Endodermal cell (in vitro differentiated cells): ENCODE measurements at regions not wholly inside any gene's neighbourhood (a gene's known extent, or its start where the extent isn't known, plus 50 kb on each side); places are given as distances from the start of the nearest gene placed in this dataset.

Experiments
- DNase-seq: peaks from one replicate; pipeline ENCODE4 v3.0.0-alpha.2; 2017
- H3K27ac ChIP-seq: 2 replicates; pipeline ENCODE4 v1.5.1; 2013; ENCODE audit warnings: mild to moderate bottlenecking, low read depth, low read length, moderate library complexity
- H3K27me3 ChIP-seq: 2 replicates; pipeline ENCODE4 v1.6.1; 2013; ENCODE audit warnings: mild to moderate bottlenecking, low read length, moderate library complexity; ENCODE audit not compliant: insufficient read depth, control insufficient read depth, poor library complexity, severe bottlenecking
- H3K36me3 ChIP-seq: 2 replicates; pipeline ENCODE4 v1.7.0; 2013; ENCODE audit warnings: mild to moderate bottlenecking, low read length, moderate library complexity; ENCODE audit not compliant: control insufficient read depth, insufficient read depth
- H3K4me1 ChIP-seq: one replicate; pipeline ENCODE4 v1.7.0; 2013; ENCODE audit warnings: low read length; ENCODE audit not compliant: control insufficient read depth, insufficient read depth
- H3K4me3 ChIP-seq: 2 replicates; pipeline ENCODE4 v1.5.1; 2013; ENCODE audit warnings: mild to moderate bottlenecking, low read length, moderate library complexity
- H3K9ac ChIP-seq: 2 replicates; pipeline ENCODE4 v1.6.1; 2013; ENCODE audit warnings: mild to moderate bottlenecking, low read length, moderate library complexity; ENCODE audit not compliant: poor library complexity, severe bottlenecking; ENCODE audit errors: extremely low read depth
- H3K9me3 ChIP-seq: 2 replicates; pipeline ENCODE4 v1.6.1; 2013; ENCODE audit warnings: mild to moderate bottlenecking, low read length, moderate library complexity; ENCODE audit not compliant: control insufficient read depth
- H3K27ac Mint-ChIP-seq: 2 replicates; pipeline ENCODE4 v1.8.0; 2020; ENCODE audit warnings: mixed read lengths
- H3K27me3 Mint-ChIP-seq: 2 replicates; pipeline ENCODE4 v1.8.0; 2021; ENCODE audit warnings: mild to moderate bottlenecking, mixed read lengths; ENCODE audit not compliant: insufficient read depth
- H3K36me3 Mint-ChIP-seq: 2 replicates; pipeline ENCODE4 v1.8.0; 2020; ENCODE audit warnings: low read depth, mixed read lengths
- H3K4me1 Mint-ChIP-seq: 2 replicates; pipeline ENCODE4 v1.8.0; 2020; ENCODE audit warnings: mixed read lengths
- H3K4me3 Mint-ChIP-seq: 2 replicates; pipeline ENCODE4 v1.8.0; 2020; ENCODE audit warnings: mild to moderate bottlenecking, moderate library complexity, mixed read lengths
- H3K9me3 Mint-ChIP-seq: 2 replicates; pipeline ENCODE4 v1.8.0; 2020; ENCODE audit warnings: mild to moderate bottlenecking, mixed read lengths
- CTCF ChIP-seq: fragments of 200-600 bp; sonication (generic); conservative IDR thresholded peaks from 2 replicates; pipeline ENCODE4 v1.5.0; 2021; ENCODE audit warnings: antibody characterized with exemption, mild to moderate bottlenecking
- WGBS, 2 experiments: methylation state at CpG; one replicate each; pipeline versions ENCODE4 v1.1.5 to v1.1.7; 2013; ENCODE audit warnings: missing lambda C conversion rate in 2 of 2, mixed read lengths in 1 of 2; ENCODE audit not compliant: insufficient coverage in 1 of 2, insufficient read length in 1 of 2; 5-methylcytosine and 5-hydroxymethylcytosine counted together

DNA sequence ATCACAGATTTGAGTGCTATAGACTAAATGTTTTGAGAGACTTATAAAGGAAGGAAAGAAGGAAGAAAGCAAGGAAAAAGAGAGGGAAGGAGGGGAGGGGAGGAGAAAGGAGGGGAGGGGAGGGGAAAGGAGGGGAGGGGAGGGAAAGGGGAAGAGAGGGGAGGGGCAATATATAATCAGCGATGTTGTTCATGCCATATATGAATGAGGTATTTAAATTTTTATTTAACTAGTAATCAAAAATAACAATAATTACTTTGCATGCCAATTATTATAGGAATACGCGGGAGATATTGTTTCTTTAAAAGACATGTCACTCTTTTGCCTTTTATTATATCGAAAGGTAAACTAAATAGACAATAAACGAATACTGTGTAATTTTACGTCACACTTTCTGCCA, 1029.7 kb downstream of the FAT4 start:
- Mint-ChIP-seq H3K4me3 (no peak overlapping the region), H3K36me3 (no peaks in the 10 kb centered on the region), H3K4me1 (peaks cover 6% of the 10 kb centered on the region), H3K9me3 (no peaks in the 10 kb centered on the region), H3K27me3 (no peaks in the 10 kb centered on the region), H3K27ac (no peak overlapping the region)
- Histone ChIP-seq H3K27me3 (no peaks in the 10 kb centered on the region), H3K4me1 (peaks cover 4% of the 10 kb centered on the region), H3K9me3 (no peaks in the 10 kb centered on the region), H3K4me3 (no peak overlapping the region), H3K27ac (no peak overlapping the region), H3K9ac (no peak overlapping the region), H3K36me3 (no peaks in the 10 kb centered on the region)
- no peak for TF ChIP-seq CTCF
- no peak for DNase-seq
- WGBS, 2 experiments, result 55 to 75% methylated on average over 3 to 5 of the region's 6 CpGs

DNA sequence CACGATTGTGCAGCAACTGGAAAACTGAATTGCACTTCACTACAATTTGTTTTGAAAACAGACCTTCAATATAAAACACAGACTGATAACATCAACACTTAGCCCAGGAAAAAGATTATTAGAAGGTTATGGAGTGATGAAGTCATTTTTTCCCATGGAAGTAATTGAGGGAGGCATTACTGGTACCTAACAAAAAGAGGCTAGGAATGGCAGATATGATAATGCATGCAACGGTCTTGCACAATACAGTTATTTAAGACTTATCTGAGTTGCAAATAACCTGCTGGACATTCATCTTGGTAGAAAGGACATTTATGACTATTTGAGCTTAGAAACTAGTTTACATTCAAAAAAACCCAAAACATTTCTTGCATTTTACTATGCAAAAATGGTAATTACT, 1031.9 kb downstream of the FAT4 start:
- Histone ChIP-seq H3K27ac (no peak overlapping the region), H3K9me3 (no peaks in the 10 kb centered on the region), H3K27me3 (no peaks in the 10 kb centered on the region), H3K4me1 (peaks cover 4% of the 10 kb centered on the region), H3K36me3 (no peaks in the 10 kb centered on the region), H3K4me3 (no peak overlapping the region), H3K9ac (no peak overlapping the region)
- Mint-ChIP-seq H3K4me3 (no peak overlapping the region), H3K36me3 (no peaks in the 10 kb centered on the region), H3K4me1 (peaks cover 6% of the 10 kb centered on the region), H3K9me3 (no peaks in the 10 kb centered on the region), H3K27me3 (no peaks in the 10 kb centered on the region), H3K27ac (no peak overlapping the region)
- no peak for DNase-seq
- WGBS, 2 experiments, result 92 to 100% methylated on average over 1 to 2 of the region's 2 CpGs
- no peak for TF ChIP-seq CTCF

DNA sequence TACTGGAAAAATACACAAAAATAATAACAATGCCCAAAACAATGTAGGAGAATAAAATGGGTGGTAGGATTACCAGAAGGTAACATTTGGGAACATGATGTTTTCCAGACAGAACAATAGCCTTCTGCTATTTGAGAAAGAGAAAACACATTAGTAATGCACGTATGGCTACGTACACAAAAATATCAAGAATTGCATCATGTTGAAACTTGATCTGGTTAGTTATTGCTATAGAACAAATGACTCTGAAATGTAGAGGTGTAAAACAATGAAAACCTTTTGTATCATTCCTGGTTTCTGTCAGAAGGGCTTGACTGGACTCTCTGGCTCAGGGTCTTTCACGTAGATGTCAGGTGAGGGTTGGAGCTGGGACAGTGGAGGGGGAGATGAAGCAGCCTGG, 1040.0 kb downstream of the FAT4 start:
- Histone ChIP-seq H3K9ac (no peak overlapping the region), H3K4me3 (no peak overlapping the region), H3K27ac (no peak overlapping the region), H3K27me3 (no peaks in the 10 kb centered on the region), H3K36me3 (no peaks in the 10 kb centered on the region), H3K9me3 (no peaks in the 10 kb centered on the region), H3K4me1 (no peaks in the 10 kb centered on the region)
- Mint-ChIP-seq H3K36me3 (no peaks in the 10 kb centered on the region), H3K4me3 (no peak overlapping the region), H3K27me3 (no peaks in the 10 kb centered on the region), H3K4me1 (peaks cover 3% of the 10 kb centered on the region), H3K9me3 (no peaks in the 10 kb centered on the region), H3K27ac (no peak overlapping the region)
- DNase-seq, result no peak
- no peak for TF ChIP-seq CTCF
- 86 to 98% methylated on average over 2 to 3 of the region's 3 CpGs for WGBS, 2 experiments
